GM10266 (cell line): ENCODE measurements at regions not wholly inside any gene's neighbourhood (a gene's known extent, or its start where the extent isn't known, plus 50 kb on each side); places are given as distances from the start of the nearest gene placed in this dataset.

ENCODE experiments used
- DNase-seq: peaks from one replicate; pipeline ENCODE4 v3.0.0; 2012; ENCODE audit errors: extremely low spot score
- TF ChIP-seq, protein P1 (sequence below): IDR thresholded peaks from 2 replicates; pipeline ENCODE4 v1.5.1; 2012; ENCODE audit warnings: mild to moderate bottlenecking, low read depth; ENCODE audit not compliant: control insufficient read depth, insufficient read depth; ENCODE audit errors: missing control alignments

DNA sequence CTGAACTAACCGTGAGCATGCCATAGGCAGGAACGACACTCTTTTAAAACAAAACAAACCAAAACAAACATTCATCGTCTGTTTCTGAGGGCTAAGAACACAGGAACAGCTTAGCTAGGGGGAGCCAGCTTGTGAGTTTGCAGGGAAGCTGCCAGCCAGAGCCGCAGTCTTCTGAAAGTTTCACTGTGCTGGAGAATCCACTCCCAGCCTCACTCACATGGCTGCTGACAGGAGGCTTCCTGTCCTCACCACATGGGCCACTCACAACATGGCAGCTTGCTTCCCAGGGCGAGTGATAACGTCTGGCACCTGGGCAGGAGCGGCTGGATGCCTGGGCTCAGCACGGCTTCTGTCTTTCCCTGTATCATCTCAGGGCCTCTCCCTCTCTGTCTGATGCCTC lies 275.2 kb downstream of the MSX2 start:
- no peak for DNase-seq
- TF ChIP-seq, protein P1, sequence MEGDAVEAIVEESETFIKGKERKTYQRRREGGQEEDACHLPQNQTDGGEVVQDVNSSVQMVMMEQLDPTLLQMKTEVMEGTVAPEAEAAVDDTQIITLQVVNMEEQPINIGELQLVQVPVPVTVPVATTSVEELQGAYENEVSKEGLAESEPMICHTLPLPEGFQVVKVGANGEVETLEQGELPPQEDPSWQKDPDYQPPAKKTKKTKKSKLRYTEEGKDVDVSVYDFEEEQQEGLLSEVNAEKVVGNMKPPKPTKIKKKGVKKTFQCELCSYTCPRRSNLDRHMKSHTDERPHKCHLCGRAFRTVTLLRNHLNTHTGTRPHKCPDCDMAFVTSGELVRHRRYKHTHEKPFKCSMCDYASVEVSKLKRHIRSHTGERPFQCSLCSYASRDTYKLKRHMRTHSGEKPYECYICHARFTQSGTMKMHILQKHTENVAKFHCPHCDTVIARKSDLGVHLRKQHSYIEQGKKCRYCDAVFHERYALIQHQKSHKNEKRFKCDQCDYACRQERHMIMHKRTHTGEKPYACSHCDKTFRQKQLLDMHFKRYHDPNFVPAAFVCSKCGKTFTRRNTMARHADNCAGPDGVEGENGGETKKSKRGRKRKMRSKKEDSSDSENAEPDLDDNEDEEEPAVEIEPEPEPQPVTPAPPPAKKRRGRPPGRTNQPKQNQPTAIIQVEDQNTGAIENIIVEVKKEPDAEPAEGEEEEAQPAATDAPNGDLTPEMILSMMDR: no peak

DNA sequence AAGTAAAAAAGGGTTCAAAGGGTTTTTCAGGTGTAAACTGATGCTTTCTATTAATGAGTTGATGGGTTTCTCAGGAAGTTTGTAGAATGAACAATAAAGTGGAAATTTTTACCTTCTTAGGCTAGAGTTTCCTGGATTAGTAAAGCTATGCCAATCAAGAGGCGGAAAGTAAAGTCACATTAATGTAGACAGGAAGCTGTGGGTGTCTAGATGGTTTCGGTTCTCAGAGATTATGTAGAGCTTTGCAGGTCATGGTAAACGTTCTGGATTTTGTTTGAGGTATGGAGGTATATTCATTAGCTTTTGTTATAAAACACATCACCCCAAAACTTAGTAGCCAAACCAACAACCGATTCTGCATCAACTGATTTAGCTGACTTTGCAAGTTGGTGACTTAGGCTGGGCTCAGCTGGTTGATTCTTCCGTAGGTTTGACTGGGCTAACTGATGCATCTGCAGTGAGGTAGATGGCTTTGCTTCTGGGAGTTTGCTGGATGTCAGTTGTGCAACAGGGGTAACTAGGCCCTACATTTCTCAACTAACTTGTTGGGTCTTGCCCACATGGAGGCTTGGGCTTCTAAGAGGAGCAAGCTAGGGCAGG lies 273.8 kb downstream of the MSX2 start:
- no peak for DNase-seq
- TF ChIP-seq, protein P1: no peak

DNA sequence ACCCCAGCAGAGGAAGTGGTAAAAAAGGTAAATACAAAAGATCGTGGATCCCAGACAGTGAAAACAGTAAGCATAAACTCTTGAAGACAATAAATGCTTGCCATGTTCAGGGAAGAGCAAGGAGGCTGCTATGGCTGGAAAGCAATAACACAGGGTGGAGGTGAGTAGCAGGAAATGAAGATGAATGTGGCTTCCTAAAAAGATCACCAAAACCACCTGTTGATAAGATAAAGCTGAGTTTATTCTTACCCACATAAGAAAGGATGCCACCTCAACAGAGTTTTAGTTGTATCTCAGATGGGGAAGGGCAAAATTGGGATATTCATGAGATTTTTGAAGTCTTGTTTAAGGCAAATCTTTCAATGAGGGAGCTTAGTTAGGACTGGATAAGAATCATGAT lies 273.3 kb downstream of the MSX2 start:
- no peak for DNase-seq
- TF ChIP-seq, protein P1: no peak

DNA sequence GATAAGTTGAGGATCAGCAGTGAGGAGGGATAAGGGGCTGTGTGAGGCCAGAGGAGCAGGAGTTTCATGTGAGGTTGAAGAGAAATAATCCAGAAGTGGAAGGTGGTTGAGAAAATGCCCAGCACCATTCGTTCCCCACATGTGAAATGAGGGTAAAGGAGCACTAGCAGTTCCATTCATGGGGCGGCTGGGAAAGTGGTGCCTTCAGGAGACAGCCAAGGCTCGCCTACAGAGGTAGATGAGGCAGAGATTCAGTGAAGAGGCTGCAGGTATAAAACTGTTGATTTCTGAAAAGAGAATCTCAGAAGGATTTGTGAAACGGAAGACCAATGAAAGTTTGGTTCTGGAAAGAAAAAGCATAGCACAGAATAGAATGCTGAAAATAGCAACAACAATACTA lies 272.6 kb downstream of the MSX2 start:
- TF ChIP-seq, protein P1: no peak
- DNase-seq: no peak

DNA sequence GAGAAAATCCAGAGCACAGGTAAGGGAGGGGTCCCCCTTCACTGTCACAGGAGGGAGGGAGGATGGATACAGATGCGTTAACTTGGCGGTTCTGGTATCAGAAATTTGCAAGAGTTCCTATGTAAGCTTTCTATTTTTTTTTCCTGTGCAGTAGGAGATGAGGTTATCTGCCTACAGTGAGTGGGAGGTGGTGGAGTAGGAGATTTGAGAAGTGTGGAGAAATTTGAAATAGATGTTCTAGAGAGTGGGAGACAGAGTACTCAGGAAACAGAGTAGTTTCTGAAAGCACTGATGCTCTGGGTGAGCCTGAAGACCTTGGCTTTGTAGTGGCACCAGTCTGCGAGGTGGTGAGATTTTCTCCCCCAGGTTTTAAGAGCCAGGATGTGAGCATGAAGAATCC lies 271.4 kb downstream of the MSX2 start:
- no peak for DNase-seq
- TF ChIP-seq, protein P1: no peak

DNA sequence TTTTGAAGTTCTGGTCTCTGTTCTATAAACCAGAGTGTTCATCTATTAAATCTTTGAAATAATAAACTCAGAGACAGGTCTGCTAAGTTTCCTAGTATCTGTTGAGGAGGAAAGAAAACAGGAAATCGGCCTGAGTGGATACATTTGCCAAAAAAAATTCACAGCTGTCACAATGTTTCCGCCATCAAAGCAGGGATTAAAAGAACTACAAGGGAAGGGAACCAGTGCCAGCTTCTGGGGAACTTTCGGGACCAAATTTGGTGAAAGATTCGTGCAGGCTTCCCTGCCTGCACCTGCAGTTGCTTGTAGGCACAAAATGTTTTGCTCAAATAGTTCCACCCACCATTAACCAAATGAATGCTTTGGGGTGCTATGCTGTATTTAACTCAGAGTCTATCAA lies 267.5 kb downstream of the MSX2 start:
- TF ChIP-seq, protein P1: no peak
- no peak for DNase-seq

DNA sequence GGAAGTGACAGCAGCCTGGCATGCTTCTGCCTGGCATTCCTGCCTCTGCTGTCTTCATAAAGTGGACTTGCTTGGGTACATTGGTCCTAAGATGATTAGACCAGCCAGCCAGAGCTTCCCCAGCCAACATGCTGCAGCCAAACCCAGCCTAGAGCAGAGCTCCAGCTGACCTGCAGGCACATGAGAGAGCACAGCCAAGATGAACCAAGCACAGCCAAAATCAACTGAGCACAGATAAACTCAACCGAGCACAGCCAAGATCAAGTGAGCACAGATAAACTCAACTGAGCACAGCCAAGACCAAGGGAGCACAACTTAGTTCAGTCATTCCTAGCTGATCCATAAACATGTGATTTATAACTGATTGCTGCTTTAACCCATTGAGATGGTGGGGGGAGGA lies 266.5 kb downstream of the MSX2 start:
- TF ChIP-seq, protein P1: no peak
- no peak for DNase-seq
